Suprapubic skin (tissue), 4 donors: ENCODE measurements at regions not wholly inside any gene's neighbourhood (a gene's known extent, or its start where the extent isn't known, plus 50 kb on each side); places are given as distances from the start of the nearest gene placed in this dataset.
"Not testable (repeated sequence)": the region's sequence is repeated elsewhere in the genome, so short reads cannot be mapped to it uniquely, and the experiment has no call there.

Experiments
- DNase-seq, 2 donors: peaks; one replicate each; pipeline ENCODE4 v3.0.0-alpha.2; 2019; ENCODE audit warnings: low spot score in 2 of 2
- H3K27ac ChIP-seq: fragments of 200-600 bp; sonication (generic); one replicate; pipeline ENCODE4 v1.5.1; 2019
- H3K27me3 ChIP-seq: fragments of 200-600 bp; sonication (generic); one replicate; pipeline ENCODE4 v1.5.1; 2019
- H3K36me3 ChIP-seq: fragments of 200-600 bp; sonication (generic); one replicate; pipeline ENCODE4 v1.5.1; 2019
- H3K4me1 ChIP-seq: fragments of 200-600 bp; sonication (generic); one replicate; pipeline ENCODE4 v1.5.1; 2019
- H3K4me3 ChIP-seq: fragments of 200-600 bp; sonication (generic); one replicate; pipeline ENCODE4 v1.5.1; 2019; ENCODE audit warnings: mild to moderate bottlenecking
- H3K9me3 ChIP-seq: fragments of 200-600 bp; sonication (generic); one replicate; pipeline ENCODE4 v1.5.1; 2019
- WGBS: methylation state at CpG from one replicate; pipeline ENCODE4 v1.1.5; 2018; 5-methylcytosine and 5-hydroxymethylcytosine counted together

- H3K4me3 ChIP-seq, DNase-seq, H3K4me1 ChIP-seq, H3K9me3 ChIP-seq, H3K27me3 ChIP-seq, H3K36me3 ChIP-seq, H3K27ac ChIP-seq: not testable (repeated sequence)
- 87% methylated on average over 3 of the region's 4 CpGs for WGBS
Observed at GRCh38 chr7:150156015-150156414, 167.1 kb upstream of the LRRC61 start.

- 86% methylated on average over 14 of the region's 15 CpGs for WGBS
- not testable (repeated sequence) for H3K9me3 ChIP-seq, H3K27ac ChIP-seq, H3K27me3 ChIP-seq, H3K36me3 ChIP-seq, DNase-seq, H3K4me1 ChIP-seq, H3K4me3 ChIP-seq
Observed at GRCh38 chr7:150158696-150159095, 164.5 kb upstream of the LRRC61 start.

- H3K9me3 ChIP-seq, DNase-seq, H3K4me3 ChIP-seq, H3K27ac ChIP-seq, H3K27me3 ChIP-seq, H3K4me1 ChIP-seq, H3K36me3 ChIP-seq: not testable (repeated sequence)
- 92% methylated on average over 1 of the region's 1 CpG for WGBS
Observed at GRCh38 chr7:150169515-150169914, 153.6 kb upstream of the LRRC61 start.

GRCh38 chr7:150169943-150170490 lies 153.1 kb upstream of the LRRC61 start:
- not testable (repeated sequence) for DNase-seq, H3K4me3 ChIP-seq, H3K27me3 ChIP-seq, H3K4me1 ChIP-seq, H3K9me3 ChIP-seq, H3K27ac ChIP-seq, H3K36me3 ChIP-seq
- WGBS: 57% methylated on average over 1 of the region's 4 CpGs

- not testable (repeated sequence) for H3K4me1 ChIP-seq, H3K36me3 ChIP-seq, H3K9me3 ChIP-seq, DNase-seq, H3K27ac ChIP-seq, H3K4me3 ChIP-seq, H3K27me3 ChIP-seq
- WGBS: 86% methylated on average over 1 of the region's 1 CpG
Observed at GRCh38 chr7:150183602-150184001, 139.6 kb upstream of the LRRC61 start.

- DNase-seq, H3K9me3 ChIP-seq, H3K4me1 ChIP-seq, H3K36me3 ChIP-seq, H3K4me3 ChIP-seq, H3K27ac ChIP-seq, H3K27me3 ChIP-seq: not testable (repeated sequence)
- WGBS: 62% methylated on average over 1 of the region's 1 CpG
Observed at GRCh38 chr7:150189963-150190362, 133.2 kb upstream of the LRRC61 start.

- H3K4me1 ChIP-seq: not testable (repeated sequence)
- 77% methylated on average over 4 of the region's 4 CpGs for WGBS
Observed at GRCh38 chr7:150192541-150192940, 130.6 kb upstream of the LRRC61 start.

GRCh38 chr7:150193866-150194265 lies 129.3 kb upstream of the LRRC61 start:
- WGBS: 74% methylated on average over 3 of the region's 3 CpGs
- H3K4me1 ChIP-seq, H3K36me3 ChIP-seq, DNase-seq, H3K9me3 ChIP-seq, H3K27me3 ChIP-seq, H3K4me3 ChIP-seq, H3K27ac ChIP-seq: not testable (repeated sequence)

More at GRCh38 chr7:150192541-150192940, 130.6 kb upstream of the LRRC61 start:
- not testable (repeated sequence) for H3K27ac ChIP-seq, DNase-seq, H3K4me3 ChIP-seq, H3K9me3 ChIP-seq, H3K27me3 ChIP-seq, H3K36me3 ChIP-seq
